ENCODE measurements at regions not wholly inside any gene's neighbourhood (a gene's known extent, or its start where the extent isn't known, plus 50 kb on each side); places are given as distances from the start of the nearest gene placed in this dataset.

GRCh38 chr9:16321461-16322119 lies 548.9 kb downstream of the BNC2 start:
- TF ChIP-seq CTCF (IDR thresholded peaks at IDR 0.05) (no peak), RXRA (IDR thresholded peaks at IDR 0.05; ENCODE audit: borderline replicate concordance, low read depth) (no peak), EP300 (IDR thresholded peaks at IDR 0.05; ENCODE audit: borderline replicate concordance in 1 of 2, low read depth in 1 of 2, low read length in 1 of 2) (no peak)

Data from SK-N-SH (cell line).